ENCODE measurements at regions not wholly inside any gene's neighbourhood (a gene's known extent, or its start where the extent isn't known, plus 50 kb on each side); places are given as distances from the start of the nearest gene placed in this dataset.
A peak's percentile ranks its signal among the peaks of the same experiment; 100 is the strongest.

GRCh38 chr6:96450082-96450769 lies 71.4 kb upstream of the UFL1 start:
- Histone ChIP-seq H3K9me3 (ENCODE audit: control insufficient read depth in 4 of 4, insufficient read depth in 3 of 4, low read length in 3 of 4) (no peaks in the 10 kb centered on the region), H3K36me3 (ENCODE audit: control insufficient read depth in 4 of 4, insufficient read depth in 4 of 4, low read length in 4 of 4) (no peaks in the 10 kb centered on the region), H3K4me3 (no peak overlapping the region), H3K4me1 (ENCODE audit: control insufficient read depth in 5 of 5, insufficient read depth in 5 of 5, low read length in 5 of 5) (peaks cover 0 to 5% (median 0%) of the 10 kb centered on the region in 5 donors), H3K27me3 (ENCODE audit: control insufficient read depth in 3 of 3, insufficient read depth in 3 of 3, low read length in 2 of 3) (no peaks in the 10 kb centered on the region), H3K27ac (ENCODE audit: low read depth in 1 of 2, low read length in 1 of 2) (no peak overlapping the region), H3K9ac (ENCODE audit: insufficient read depth in 1 of 2, low read length in 2 of 2) (no peak overlapping the region)
- WGBS, 2 donors = 53 to 62% methylated on average over 5 of the region's 5 CpGs
- TF ChIP-seq, protein P1, sequence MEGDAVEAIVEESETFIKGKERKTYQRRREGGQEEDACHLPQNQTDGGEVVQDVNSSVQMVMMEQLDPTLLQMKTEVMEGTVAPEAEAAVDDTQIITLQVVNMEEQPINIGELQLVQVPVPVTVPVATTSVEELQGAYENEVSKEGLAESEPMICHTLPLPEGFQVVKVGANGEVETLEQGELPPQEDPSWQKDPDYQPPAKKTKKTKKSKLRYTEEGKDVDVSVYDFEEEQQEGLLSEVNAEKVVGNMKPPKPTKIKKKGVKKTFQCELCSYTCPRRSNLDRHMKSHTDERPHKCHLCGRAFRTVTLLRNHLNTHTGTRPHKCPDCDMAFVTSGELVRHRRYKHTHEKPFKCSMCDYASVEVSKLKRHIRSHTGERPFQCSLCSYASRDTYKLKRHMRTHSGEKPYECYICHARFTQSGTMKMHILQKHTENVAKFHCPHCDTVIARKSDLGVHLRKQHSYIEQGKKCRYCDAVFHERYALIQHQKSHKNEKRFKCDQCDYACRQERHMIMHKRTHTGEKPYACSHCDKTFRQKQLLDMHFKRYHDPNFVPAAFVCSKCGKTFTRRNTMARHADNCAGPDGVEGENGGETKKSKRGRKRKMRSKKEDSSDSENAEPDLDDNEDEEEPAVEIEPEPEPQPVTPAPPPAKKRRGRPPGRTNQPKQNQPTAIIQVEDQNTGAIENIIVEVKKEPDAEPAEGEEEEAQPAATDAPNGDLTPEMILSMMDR (IDR thresholded peaks at IDR 0.05; ENCODE audit: control extremely low read depth, extremely low read depth) = no peak
- DNase-seq = peak; percentile 17 to 59 (median 30)
- no peak for ATAC-seq (ENCODE audit: insufficient read depth, low FRiP score)

DNA sequence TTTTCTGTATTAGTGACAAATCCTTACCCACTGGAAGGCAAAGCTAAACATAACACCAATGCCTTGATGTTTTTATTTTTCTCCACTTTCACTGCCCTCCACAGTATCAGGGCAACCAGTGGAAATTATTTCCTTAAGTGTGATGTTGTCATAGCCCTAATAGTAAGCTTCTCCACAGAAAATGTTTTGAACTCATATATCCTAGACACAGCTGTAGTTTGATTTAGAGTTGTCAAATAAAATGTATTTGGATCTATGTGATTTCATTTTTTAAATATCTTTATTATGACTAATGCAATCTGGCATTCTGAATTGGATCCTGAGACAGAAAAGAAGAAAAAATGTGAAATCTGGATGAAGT lies 70.9 kb upstream of the UFL1 start:
- ATAC-seq (ENCODE audit: insufficient read depth, low FRiP score) (no peak), DNase-seq (no peak)
- Histone ChIP-seq H3K27me3 (ENCODE audit: control insufficient read depth in 3 of 3, insufficient read depth in 3 of 3, low read length in 2 of 3) (no peaks in the 10 kb centered on the region), H3K4me3 (no peak overlapping the region), H3K4me1 (ENCODE audit: control insufficient read depth in 5 of 5, insufficient read depth in 5 of 5, low read length in 5 of 5) (peaks cover 0 to 5% (median 0%) of the 10 kb centered on the region in 5 donors), H3K36me3 (ENCODE audit: control insufficient read depth in 4 of 4, insufficient read depth in 4 of 4, low read length in 4 of 4) (no peaks in the 10 kb centered on the region), H3K9me3 (ENCODE audit: control insufficient read depth in 4 of 4, insufficient read depth in 3 of 4, low read length in 3 of 4) (no peaks in the 10 kb centered on the region), H3K27ac (ENCODE audit: low read depth in 1 of 2, low read length in 1 of 2) (no peak overlapping the region), H3K9ac (ENCODE audit: insufficient read depth in 1 of 2, low read length in 2 of 2) (no peak overlapping the region)
- TF ChIP-seq, protein P1 (IDR thresholded peaks at IDR 0.05; ENCODE audit: control extremely low read depth, extremely low read depth) = no peak

GRCh38 chr6:96458771-96459170 lies 62.8 kb upstream of the UFL1 start:
- Histone ChIP-seq H3K4me3 (no peak overlapping the region), H3K27ac (ENCODE audit: low read depth in 1 of 2, low read length in 1 of 2) (no peak overlapping the region), H3K27me3 (ENCODE audit: control insufficient read depth in 3 of 3, insufficient read depth in 3 of 3, low read length in 2 of 3) (no peaks in the 10 kb centered on the region), H3K9ac (ENCODE audit: insufficient read depth in 1 of 2, low read length in 2 of 2) (no peak overlapping the region), H3K36me3 (ENCODE audit: control insufficient read depth in 4 of 4, insufficient read depth in 4 of 4, low read length in 4 of 4) (no peaks in the 10 kb centered on the region), H3K9me3 (ENCODE audit: control insufficient read depth in 4 of 4, insufficient read depth in 3 of 4, low read length in 3 of 4) (no peaks in the 10 kb centered on the region), H3K4me1 (ENCODE audit: control insufficient read depth in 5 of 5, insufficient read depth in 5 of 5, low read length in 5 of 5) (no peaks in the 10 kb centered on the region)
- DNase-seq = no peak
- TF ChIP-seq, protein P1 (IDR thresholded peaks at IDR 0.05; ENCODE audit: control extremely low read depth, extremely low read depth) = no peak
- ATAC-seq (ENCODE audit: insufficient read depth, low FRiP score) = no peak
- 58 to 79% methylated on average over 4 of the region's 4 CpGs for WGBS, 2 donors

Measured in lung (tissue), 11 donors.